GM18868 (cell line): ENCODE measurements at regions not wholly inside any gene's neighbourhood (a gene's known extent, or its start where the extent isn't known, plus 50 kb on each side); places are given as distances from the start of the nearest gene placed in this dataset.
"Not testable (repeated sequence)": the region's sequence is repeated elsewhere in the genome, so short reads cannot be mapped to it uniquely, and the experiment has no call there.

Experiments used
- ATAC-seq: cut with Tn5 transposase; IDR thresholded peaks from one replicate; pipeline ENCODE4 v1.9.1; 2021; ENCODE audit warnings: mild to moderate bottlenecking, moderate library complexity; ENCODE audit not compliant: unreplicated experiment

DNA sequence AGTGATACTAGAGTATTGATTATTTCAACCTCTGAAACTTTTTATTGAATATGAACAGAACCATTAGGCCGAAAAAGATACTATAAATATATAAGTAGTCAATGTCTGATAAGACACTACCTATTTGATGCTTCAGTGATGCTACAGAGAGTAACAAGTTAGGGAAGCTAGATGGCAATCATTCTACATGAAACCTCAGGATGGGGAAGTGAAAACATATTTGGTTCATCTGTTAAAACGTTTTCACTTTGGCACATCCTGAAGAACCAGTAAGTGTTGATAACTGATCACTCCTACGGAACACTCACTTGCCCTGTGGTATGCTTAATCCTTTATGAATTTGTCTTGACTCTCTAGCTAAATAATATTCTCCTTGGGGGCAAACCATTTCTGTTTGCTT, 1064.9 kb downstream of the NXPH1 start:
- peak; percentile 81 for ATAC-seq

DNA sequence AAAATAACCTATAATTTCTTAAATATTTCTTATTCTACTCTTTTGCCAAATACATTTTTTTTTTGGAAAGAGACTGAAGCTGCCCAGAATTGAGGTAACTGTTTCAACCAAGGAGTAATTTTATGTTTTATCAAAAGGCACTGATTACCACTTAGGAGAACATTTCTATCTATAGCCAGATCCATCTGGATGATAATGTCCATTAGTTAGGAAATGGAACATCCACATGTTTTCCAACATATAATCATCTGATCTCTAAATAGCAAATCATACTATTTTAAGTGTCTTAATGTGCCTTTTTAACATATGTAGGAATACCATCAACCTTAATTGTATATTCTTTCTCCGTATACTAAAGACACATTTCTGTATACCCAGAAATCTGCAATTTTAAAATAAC, 1068.9 kb downstream of the NXPH1 start:
- ATAC-seq = no peak

DNA sequence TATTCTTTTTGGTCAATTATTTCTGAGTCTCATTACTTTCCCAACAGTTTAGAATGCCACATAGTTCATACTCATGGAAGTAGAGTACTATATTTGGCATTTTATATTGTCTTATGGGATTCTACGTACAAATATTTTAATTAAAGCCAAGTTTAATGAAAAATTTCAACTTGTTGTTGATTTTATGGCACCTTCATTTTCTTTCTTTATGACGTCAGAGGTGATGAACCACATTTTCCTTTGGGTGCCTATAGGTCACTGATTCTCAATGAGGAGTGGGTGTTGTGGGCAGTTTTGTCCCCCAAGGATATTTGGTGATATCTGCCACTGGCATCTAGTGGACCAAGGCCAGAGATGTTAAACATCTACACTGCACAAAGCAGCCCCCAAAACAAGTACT, 1071.3 kb downstream of the NXPH1 start:
- ATAC-seq = no peak

DNA sequence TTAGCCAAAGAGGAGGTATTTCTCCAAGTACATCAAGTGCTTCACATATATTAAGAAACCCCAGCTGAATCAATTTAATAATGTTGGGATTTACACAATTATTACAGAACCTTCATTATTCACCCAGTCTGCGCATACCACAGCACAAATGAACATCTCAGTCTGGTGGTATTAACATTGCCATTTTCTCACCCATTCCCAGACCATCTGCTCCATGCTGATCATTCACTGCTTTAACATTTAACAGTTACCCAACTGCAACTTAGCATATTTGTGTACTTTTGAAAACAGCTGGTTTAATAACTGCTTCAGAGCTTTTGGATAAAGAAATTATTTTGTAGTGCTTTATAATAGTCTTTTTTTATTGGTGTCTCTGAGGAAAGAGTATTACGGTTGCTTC, 1072.1 kb downstream of the NXPH1 start:
- ATAC-seq = no peak

DNA sequence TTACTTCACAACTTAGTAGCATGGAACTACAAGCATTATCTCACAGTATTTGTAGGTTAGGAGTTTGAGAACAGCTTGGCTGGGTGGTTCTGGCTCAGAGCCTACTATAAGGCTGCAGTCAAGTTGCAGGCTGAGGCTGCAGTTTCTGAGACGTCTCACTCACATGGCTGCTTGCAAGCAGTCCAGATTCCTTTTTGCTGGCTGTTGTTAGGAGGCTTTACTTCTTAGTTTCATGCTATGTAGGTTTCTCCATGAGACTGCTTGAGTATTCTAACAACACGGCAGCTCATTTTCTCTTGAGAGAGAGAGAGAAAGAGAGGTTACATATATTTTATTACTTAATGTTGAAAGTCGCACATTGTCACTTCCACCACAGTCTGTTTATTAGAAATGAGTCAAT, 1073.9 kb downstream of the NXPH1 start:
- no peak for ATAC-seq

DNA sequence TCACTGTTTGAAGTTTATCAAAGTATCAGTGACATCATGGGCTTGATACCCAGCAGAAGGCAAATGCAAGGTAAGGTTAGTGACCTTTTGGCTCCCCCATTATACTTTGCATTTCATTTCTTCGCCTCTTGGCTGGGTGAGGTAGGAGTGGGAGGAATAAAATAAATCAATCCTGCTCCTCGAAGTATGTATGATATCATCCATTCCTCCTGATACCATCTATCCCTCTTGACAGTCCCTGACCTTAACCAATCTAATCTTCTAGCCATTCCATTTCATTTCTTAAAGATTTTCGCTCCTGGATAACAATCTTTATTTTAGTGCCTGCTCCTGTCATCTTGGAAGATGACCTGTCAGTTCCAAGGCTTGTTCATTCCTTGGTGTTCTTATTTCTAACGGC, 1083.3 kb downstream of the NXPH1 start:
- ATAC-seq = no peak

DNA sequence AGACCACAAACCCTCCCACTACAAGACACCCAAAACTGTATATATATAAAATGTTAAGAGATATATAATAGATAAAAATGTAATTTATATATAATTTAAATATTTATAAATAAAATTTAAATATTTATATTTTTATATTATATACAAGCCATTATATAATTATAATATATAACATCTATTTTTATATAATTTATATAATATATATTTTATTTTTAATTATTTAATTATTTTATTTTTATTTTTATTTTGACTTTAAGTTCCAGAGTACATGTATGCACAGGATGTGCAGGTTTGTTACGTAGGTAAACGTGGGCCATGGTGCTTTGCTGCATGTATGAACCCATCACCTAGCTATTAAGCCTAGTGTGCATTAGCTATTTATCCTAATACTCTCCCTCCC, 1090.2 kb downstream of the NXPH1 start:
- ATAC-seq = no peak

DNA sequence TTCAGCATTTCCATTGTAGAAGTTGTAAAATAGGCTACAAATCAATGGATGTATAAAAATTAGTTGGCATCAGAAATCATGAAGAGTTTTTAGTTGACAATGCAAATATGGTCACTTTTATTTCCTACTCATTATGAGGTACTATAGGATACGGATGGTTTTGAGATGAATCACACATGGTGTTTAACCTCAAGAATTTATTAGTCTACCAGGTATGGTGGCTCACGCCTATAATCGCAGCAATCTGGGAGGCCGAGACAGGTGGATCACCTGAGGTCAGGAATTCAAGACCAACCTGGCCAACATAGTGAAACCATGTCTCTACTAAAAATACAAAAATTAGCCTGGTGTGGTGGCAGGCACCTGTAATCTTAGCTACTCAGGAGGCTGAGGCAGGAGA, 1119.0 kb downstream of the NXPH1 start:
- ATAC-seq = not testable (repeated sequence)

DNA sequence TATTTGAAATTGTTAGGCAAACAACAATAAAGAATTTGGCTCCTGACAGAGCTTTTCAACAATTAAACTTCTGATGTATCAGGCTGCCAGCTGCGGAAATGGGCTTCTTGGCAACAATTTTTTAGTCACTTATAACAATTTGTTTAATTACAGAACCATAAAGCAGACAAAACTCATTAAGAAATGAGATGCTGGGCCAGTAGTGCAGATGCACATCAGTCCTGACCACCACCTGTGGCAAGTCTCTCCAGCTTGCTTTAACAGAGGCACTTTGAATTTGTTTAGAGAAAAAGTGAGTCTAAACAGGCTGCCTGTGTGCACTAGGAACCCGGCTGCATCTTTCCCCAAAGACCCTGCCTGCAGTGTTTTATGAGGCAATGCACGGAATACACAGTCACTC, 1124.4 kb downstream of the NXPH1 start:
- ATAC-seq = no peak

DNA sequence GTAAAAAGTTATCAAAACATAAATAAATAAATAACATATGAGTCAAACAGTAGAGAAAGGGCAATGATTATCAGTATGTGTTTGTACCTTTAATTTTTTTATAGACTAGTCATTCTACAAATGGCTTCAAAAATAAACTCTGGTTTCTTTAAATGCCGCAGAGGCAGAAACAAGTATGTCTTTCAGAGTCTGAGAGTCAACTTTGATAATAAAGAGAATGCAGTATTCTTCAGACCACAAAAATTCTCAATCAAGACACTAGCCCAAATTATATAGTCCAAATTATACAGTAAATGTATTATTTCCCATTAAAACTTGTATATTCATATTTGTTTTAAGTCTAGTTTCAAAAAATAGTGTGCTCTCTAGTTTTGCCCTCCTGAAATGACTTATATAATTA, 1142.3 kb downstream of the NXPH1 start:
- ATAC-seq = no peak

DNA sequence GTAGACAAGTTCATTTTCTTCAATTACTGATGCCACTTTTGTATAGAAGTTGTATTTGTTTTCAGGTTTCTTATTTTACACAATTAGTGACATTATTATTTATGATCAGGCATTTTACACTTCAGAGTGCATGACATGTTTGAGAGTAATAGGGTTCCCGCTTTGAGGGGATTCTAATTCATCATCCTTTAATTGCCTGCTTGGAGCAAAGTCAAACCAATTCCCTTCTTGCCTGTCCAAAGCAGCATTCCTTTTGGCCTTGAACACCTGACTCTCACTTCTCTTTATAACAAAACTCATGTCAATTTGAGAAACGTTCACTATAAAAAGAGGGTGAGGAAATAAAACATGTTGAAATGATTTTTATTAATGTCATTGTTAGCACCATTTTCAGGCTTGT, 1149.4 kb downstream of the NXPH1 start:
- no peak for ATAC-seq

DNA sequence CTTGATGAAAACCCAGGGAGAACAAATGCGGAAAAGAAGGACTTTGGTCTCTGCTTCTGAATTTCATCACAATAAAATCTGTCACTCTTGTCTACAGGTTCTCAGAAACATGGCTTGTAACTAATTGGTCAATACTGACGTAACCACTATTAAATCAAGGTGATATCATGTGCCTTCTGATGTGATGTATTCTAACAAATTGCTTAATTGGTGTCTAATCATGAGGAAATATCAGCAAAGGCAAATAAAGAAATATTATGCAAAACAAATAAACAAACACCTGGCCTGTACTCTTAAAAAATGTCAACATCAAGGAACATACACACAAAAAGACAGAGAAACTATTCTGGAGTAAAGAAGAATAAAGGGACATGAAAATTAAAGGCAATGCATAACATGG, 1165.0 kb downstream of the NXPH1 start:
- ATAC-seq = no peak

DNA sequence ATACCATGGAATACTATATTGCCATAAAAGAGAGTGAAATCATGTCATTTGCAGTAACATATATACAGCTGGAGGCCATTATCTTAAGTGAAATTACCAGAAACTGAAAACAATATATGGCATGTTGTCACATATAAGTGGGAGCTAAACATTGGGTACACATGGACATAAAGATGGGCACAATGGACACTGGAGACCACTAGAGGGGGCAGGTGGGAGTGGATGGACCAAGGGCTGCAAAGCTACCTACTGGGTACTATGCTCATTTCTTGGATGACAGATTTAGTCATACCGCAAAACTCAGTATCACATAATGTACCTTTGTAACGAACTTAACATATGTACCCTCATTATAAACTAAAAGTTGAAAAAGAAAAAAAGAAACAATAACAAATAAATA, 1167.6 kb downstream of the NXPH1 start:
- no peak for ATAC-seq

DNA sequence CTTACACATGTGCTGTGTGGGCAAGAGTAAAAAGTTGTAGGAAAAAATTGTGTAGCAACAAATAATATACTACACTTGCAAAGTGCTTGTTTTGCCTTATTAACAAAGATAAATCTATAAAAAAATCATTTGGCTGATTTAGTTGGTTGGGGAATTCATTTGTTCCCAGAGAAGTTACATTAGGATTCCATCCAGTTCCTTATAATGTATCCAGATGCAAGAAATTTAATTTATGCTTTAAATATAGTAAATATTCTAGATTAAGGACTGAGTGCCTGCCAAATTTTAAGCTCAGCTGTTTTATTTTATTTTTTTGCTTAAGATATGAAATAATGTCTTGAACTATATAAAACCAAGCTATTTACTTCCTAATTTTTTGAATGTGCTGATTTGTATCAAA, 1169.9 kb downstream of the NXPH1 start:
- no peak for ATAC-seq

DNA sequence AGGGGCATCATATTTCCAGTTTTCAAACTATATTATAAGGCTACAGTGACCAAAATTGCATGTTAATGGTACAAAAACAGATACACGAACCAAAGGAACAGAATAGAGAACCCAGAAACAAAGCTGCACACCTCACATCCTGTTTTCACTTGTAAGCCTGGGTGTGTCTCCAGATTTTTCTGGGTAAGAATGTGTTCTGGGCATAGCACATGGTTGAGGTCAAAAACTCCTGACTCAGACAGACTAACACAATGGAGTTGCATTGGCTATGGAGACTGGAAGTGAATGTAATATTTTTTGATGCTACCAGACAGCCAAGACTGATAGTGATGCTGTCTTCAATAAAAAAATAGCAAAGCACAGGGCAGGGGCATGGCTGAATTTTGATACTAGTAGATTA, 1175.2 kb downstream of the NXPH1 start:
- ATAC-seq = no peak

DNA sequence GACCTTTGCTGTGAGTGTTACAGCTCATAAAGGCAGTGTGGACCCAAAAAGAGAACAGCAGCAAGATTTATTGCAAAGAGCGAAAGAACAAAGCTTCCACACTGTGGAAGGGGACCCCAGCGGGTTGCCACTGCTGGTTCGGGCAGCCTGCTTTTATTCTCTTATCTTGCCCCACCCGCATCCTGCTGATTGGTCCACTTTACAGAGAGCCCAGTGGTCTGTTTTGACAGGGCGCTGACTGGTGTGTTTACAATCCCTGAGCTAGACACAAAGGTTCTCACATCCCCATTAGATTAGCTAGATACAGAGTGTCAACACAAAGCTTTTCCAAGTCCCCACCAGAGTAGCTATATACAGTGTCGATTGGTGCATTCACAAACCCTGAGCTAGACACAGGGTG, 1187.5 kb downstream of the NXPH1 start:
- not testable (repeated sequence) for ATAC-seq

DNA sequence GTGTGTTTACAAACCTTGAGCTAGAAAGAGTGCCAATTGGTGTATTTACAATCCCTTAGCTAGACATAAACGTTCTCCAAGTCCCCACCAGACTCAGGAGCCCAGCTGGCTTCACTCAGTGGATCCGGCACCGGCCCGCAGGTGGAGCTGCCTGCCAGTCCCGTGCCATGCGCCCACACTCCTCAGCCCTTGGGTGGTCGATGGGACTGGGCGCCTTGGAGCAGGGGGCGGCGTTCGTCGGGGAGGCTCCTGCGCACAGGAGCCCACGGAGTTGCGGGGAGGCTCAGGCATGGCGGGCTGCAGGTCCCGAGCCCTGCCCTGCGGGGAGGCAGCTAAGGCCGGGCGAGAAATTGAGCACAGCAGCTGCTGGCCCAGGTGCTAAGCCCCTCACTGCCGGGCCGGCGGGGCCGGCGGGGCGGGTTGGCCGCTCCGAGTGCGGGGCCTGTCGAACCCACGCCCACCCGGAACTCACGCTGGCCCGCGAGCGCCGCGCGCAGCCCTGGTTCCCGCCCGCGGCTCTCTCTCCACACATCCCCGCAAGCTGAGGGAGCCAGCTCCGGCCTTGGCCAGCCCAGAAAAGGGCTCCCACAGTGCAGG, 1188.0 kb downstream of the NXPH1 start:
- ATAC-seq = not testable (repeated sequence)

DNA sequence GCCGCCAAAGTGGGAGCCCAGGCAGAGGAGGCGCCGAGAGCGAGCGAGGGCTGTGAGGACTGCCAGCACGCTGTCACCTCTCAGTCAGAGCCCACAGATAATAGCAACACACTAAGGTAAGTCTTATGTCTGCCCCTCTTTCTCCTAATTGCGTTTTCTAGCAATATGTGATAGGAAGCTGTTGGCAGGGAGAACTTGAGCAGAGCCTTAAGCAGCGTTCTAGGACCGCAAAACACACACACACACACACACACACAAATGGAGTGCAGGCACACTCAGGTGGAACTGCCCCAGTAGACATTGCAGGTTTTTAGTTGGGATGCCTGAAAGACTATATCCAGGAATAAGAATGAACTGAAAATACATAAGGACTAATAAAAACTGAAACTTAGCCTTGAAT, 1188.5 kb downstream of the NXPH1 start:
- no peak for ATAC-seq

DNA sequence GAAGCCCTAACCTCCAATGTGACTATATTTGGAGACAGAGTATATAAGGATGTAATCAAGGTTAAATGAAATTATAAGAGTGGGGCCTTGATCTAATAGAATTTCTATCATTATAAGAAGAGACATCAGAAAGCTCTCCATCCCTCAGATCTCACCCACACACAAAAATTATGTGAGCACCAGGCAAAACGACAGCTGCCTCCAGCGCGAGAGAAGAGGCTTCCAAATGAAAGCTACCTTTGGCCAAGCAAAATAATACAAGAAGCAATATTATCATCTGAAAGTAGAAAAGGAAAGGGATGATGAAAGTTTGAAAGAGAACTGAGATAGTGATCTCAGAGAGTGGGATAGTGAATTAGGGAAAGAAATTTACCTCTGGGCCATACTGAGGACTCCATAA, 1192.5 kb downstream of the NXPH1 start:
- no peak for ATAC-seq

DNA sequence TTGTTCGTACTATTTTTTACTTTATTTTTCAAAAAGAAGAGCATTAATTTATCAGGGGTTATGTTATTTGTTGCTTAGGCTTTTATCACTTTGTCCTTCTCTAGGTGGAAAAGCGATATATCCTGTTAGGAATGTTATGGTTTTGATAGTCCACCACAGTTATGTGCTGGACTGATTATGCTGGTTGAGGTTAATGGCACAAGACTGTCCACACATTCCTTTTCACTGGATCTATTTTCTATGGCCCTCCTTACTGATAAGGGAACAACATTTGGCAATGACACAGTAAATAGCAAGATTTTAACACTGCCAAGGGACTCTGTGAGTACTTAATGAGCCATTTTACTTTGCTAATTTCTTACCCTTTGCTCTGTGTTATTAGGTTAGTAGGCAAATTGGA, 1212.3 kb downstream of the NXPH1 start:
- no peak for ATAC-seq

DNA sequence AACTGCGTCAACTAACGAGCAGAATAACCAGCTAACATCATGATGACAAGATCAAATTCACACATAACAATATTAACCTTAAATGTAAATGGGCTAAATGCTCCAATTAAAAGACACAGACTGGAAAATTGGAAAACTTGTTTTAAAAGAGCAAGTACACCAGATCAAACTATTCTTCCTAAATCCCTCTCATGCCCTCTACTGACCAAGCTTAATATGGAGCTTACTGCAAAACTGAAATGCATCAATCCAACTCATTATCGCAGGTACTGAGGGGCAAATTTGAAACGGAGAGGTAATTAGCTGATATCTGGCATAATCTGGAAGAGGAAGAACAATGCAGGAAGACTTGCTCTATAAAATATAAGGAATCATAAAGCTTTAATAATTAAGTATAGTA, 1223.8 kb downstream of the NXPH1 start:
- ATAC-seq = no peak

DNA sequence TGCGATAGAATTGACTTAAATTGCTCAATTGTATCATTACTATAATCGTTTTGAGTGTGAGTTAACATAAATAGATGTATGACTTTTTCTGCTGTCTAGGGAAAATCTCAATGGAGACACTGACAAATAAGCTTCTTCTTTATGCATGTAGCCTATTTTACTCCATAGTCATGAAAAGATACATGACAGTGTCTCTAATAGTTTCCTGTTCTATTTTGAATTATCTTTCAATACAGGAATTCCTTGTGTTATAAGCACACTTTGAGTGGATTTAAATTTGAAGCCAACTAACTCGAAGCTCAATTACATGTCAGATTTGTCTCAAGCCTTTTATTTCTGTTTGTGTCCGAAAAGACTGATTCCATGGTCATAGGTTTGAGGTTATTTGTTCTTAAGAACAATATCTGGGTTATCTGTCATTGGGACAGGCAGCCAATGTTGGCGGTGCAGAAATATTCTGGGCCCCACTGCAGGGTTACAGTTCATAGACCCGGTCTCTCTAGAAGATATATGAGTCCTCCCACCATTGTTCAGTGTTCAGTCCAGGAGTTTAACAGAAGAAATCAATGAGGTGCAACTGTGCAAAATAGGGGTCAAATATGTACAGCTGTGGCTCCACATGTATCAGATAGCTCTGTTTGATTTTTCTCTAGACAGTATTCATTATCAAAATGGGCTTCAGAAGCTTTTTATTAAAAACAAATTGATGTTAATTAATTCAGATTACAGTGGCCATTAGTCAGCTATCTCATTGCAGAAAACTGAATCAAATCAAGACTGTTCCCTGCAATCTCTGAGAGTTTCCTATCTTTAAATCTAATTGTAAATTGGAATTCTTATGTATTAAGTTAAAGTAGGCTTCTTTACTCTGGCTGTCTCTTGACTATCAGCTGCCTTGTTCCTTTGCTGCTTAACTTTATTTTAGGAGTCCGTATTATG, 1238.8 kb downstream of the NXPH1 start:
- ATAC-seq = no peak

DNA sequence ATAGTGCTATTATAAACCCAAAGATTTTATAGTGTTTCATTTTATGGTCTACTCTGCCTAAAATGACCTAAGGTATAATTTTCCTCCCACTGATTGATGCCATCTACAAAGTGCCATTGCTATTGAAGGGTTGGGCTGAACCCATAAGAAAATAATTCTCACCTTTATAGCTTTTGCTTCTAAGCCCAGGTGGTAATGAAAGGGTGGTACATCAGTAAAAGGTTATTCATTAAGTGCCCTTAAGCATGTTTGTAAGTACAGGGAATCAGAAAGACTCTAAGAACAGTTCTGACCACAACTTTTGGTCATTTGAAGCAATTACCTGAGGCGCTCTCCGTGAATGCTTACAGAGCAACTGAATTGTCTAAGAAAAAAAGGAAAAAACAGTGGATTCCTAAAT, 1247.3 kb downstream of the NXPH1 start:
- no peak for ATAC-seq
